ENCODE measurements at regions not wholly inside any gene's neighbourhood (a gene's known extent, or its start where the extent isn't known, plus 50 kb on each side); places are given as distances from the start of the nearest gene placed in this dataset.

- no peak overlapping the region for H3K27ac ChIP-seq (ENCODE audit: low read depth, low read length)
- H3K36me3 ChIP-seq (ENCODE audit: insufficient read depth, low read length), result no peaks in the 10 kb centered on the region
- H3K27me3 ChIP-seq (ENCODE audit: control insufficient read depth in 1 of 2, insufficient read depth in 2 of 2, low read length in 2 of 2), result no peaks in the 10 kb centered on the region
- H3K4me1 ChIP-seq (ENCODE audit: insufficient read depth, low read length), result no peaks in the 10 kb centered on the region
- H3K4me3 ChIP-seq (ENCODE audit: low read depth in 1 of 2, low read length in 2 of 2), result no peak overlapping the region
- H3K9me3 ChIP-seq (ENCODE audit: low read length), result no peaks in the 10 kb centered on the region
- H3K9ac ChIP-seq (ENCODE audit: low read length), result no peak overlapping the region
These were observed 64.2 kb downstream of the RBM43 start for GRCh38 chr2:151197184-151198108.

- H3K36me3 ChIP-seq (ENCODE audit: insufficient read depth, low read length), result no peaks in the 10 kb centered on the region
- no peaks in the 10 kb centered on the region for H3K27me3 ChIP-seq (ENCODE audit: control insufficient read depth in 1 of 2, insufficient read depth in 2 of 2, low read length in 2 of 2)
- H3K9me3 ChIP-seq (ENCODE audit: low read length), result no peaks in the 10 kb centered on the region
- no peaks in the 10 kb centered on the region for H3K4me1 ChIP-seq (ENCODE audit: insufficient read depth, low read length)
- H3K27ac ChIP-seq (ENCODE audit: low read depth, low read length), result no peak overlapping the region
- H3K4me3 ChIP-seq (ENCODE audit: low read depth in 1 of 2, low read length in 2 of 2), result no peak overlapping the region
- H3K9ac ChIP-seq (ENCODE audit: low read length), result no peak overlapping the region
These were observed 68.1 kb downstream of the RBM43 start for GRCh38 chr2:151193576-151193975.

- Histone ChIP-seq H3K36me3 (ENCODE audit: insufficient read depth, low read length) (no peaks in the 10 kb centered on the region), H3K4me1 (ENCODE audit: insufficient read depth, low read length) (no peaks in the 10 kb centered on the region), H3K4me3 (ENCODE audit: low read depth in 1 of 2, low read length in 2 of 2) (no peak overlapping the region), H3K9ac (ENCODE audit: low read length) (no peak overlapping the region), H3K9me3 (ENCODE audit: low read length) (no peaks in the 10 kb centered on the region), H3K27me3 (ENCODE audit: control insufficient read depth in 1 of 2, insufficient read depth in 2 of 2, low read length in 2 of 2) (no peaks in the 10 kb centered on the region), H3K27ac (ENCODE audit: low read depth, low read length) (no peak overlapping the region)
These were observed 69.0 kb downstream of the RBM43 start for GRCh38 chr2:151192681-151193080.

DNA sequence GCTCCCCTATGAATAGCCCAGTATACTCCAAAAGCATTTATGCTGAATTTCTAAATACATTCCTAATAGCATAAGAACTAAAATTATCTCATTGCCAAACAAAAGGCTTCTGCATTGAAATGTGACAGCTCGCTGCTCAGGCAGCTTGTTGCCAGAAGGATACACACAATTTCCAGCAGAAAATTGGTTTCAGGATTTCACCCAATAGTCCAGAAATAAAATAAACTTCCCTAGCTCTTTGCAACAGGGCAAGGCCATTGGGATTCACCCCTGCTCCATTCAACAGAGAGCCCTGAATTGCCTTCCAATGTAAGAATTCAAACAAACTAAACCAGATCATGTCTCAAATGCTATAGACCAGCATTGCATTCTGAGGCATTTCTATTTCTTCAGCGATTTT is 70.7 kb downstream of the RBM43 start:
- Histone ChIP-seq H3K4me3 (ENCODE audit: low read depth in 1 of 2, low read length in 2 of 2) (no peak overlapping the region), H3K27ac (ENCODE audit: low read depth, low read length) (no peak overlapping the region), H3K9me3 (ENCODE audit: low read length) (no peaks in the 10 kb centered on the region), H3K4me1 (ENCODE audit: insufficient read depth, low read length) (no peaks in the 10 kb centered on the region), H3K36me3 (ENCODE audit: insufficient read depth, low read length) (no peaks in the 10 kb centered on the region), H3K27me3 (ENCODE audit: control insufficient read depth in 1 of 2, insufficient read depth in 2 of 2, low read length in 2 of 2) (no peaks in the 10 kb centered on the region), H3K9ac (ENCODE audit: low read length) (no peak overlapping the region)

- H3K9ac ChIP-seq (ENCODE audit: low read length), result no peak overlapping the region
- H3K9me3 ChIP-seq (ENCODE audit: low read length), result no peaks in the 10 kb centered on the region
- no peaks in the 10 kb centered on the region for H3K27me3 ChIP-seq (ENCODE audit: control insufficient read depth in 1 of 2, insufficient read depth in 2 of 2, low read length in 2 of 2)
- no peak overlapping the region for H3K4me3 ChIP-seq (ENCODE audit: low read depth in 1 of 2, low read length in 2 of 2)
- H3K36me3 ChIP-seq (ENCODE audit: insufficient read depth, low read length), result no peaks in the 10 kb centered on the region
- no peak overlapping the region for H3K27ac ChIP-seq (ENCODE audit: low read depth, low read length)
- H3K4me1 ChIP-seq (ENCODE audit: insufficient read depth, low read length), result no peaks in the 10 kb centered on the region
These were observed 72.5 kb downstream of the RBM43 start for GRCh38 chr2:151189125-151189524.

DNA sequence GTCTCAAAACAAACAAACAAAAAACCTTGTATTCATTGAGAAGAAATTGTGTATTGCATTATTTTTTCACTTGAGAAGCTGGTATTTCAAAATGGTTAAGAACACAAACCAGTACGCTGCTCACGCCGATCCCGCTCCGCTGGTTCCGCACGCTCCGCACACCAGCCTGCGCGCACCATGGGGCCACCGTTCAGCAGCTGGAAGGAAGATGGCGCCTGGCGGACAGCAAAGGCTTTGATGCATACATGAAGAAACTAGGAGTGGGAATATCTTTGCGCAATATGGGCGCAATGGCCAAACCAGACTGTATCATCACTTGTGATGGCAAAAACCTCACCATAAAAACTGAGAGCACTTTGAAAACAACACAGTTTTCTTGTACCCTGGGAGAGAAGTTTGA is 75.7 kb downstream of the RBM43 start:
- Histone ChIP-seq H3K4me1 (ENCODE audit: insufficient read depth, low read length) (no peaks in the 10 kb centered on the region), H3K27ac (ENCODE audit: low read depth, low read length) (no peak overlapping the region), H3K27me3 (ENCODE audit: control insufficient read depth in 1 of 2, insufficient read depth in 2 of 2, low read length in 2 of 2) (no peaks in the 10 kb centered on the region), H3K9me3 (ENCODE audit: low read length) (no peaks in the 10 kb centered on the region), H3K4me3 (ENCODE audit: low read depth in 1 of 2, low read length in 2 of 2) (no peak overlapping the region), H3K36me3 (ENCODE audit: insufficient read depth, low read length) (no peaks in the 10 kb centered on the region), H3K9ac (ENCODE audit: low read length) (no peak overlapping the region)

- no peaks in the 10 kb centered on the region for H3K4me1 ChIP-seq (ENCODE audit: insufficient read depth, low read length)
- H3K36me3 ChIP-seq (ENCODE audit: insufficient read depth, low read length), result no peaks in the 10 kb centered on the region
- no peak overlapping the region for H3K9ac ChIP-seq (ENCODE audit: low read length)
- H3K4me3 ChIP-seq (ENCODE audit: low read depth in 1 of 2, low read length in 2 of 2), result no peak overlapping the region
- H3K9me3 ChIP-seq (ENCODE audit: low read length), result no peaks in the 10 kb centered on the region
- H3K27me3 ChIP-seq (ENCODE audit: control insufficient read depth in 1 of 2, insufficient read depth in 2 of 2, low read length in 2 of 2), result no peaks in the 10 kb centered on the region
- no peak overlapping the region for H3K27ac ChIP-seq (ENCODE audit: low read depth, low read length)
These were observed 78.5 kb downstream of the RBM43 start for GRCh38 chr2:151182899-151183809.

DNA sequence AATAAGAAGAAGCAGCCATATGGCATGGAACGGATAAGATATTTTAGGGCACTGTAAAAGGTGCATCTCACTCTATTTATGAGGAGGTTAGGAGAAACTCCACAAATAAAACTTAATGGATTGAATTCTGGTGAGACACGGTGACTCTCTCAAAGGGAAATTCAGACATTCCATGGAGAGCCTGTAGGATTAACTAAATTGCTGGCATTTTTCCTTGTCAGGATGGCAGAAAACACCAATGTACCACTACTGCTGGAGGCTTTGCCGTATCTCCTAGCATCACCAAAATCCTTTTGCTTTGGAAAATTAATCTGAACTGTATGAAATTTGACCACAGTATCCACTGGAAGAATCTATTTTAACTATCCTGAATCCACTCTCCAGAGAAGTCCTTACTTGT is 79.3 kb downstream of the RBM43 start:
- no peaks in the 10 kb centered on the region for H3K27me3 ChIP-seq (ENCODE audit: control insufficient read depth in 1 of 2, insufficient read depth in 2 of 2, low read length in 2 of 2)
- no peak overlapping the region for H3K27ac ChIP-seq (ENCODE audit: low read depth, low read length)
- H3K4me1 ChIP-seq (ENCODE audit: insufficient read depth, low read length), result no peaks in the 10 kb centered on the region
- H3K9ac ChIP-seq (ENCODE audit: low read length), result no peak overlapping the region
- H3K4me3 ChIP-seq (ENCODE audit: low read depth in 1 of 2, low read length in 2 of 2), result no peak overlapping the region
- H3K9me3 ChIP-seq (ENCODE audit: low read length), result no peaks in the 10 kb centered on the region
- H3K36me3 ChIP-seq (ENCODE audit: insufficient read depth, low read length), result no peaks in the 10 kb centered on the region

- no peak overlapping the region for H3K4me3 ChIP-seq (ENCODE audit: low read depth in 1 of 2, low read length in 2 of 2)
- H3K36me3 ChIP-seq (ENCODE audit: insufficient read depth, low read length), result no peaks in the 10 kb centered on the region
- H3K27me3 ChIP-seq (ENCODE audit: control insufficient read depth in 1 of 2, insufficient read depth in 2 of 2, low read length in 2 of 2), result no peaks in the 10 kb centered on the region
- no peak overlapping the region for H3K9ac ChIP-seq (ENCODE audit: low read length)
- H3K9me3 ChIP-seq (ENCODE audit: low read length), result no peaks in the 10 kb centered on the region
- no peak overlapping the region for H3K27ac ChIP-seq (ENCODE audit: low read depth, low read length)
- H3K4me1 ChIP-seq (ENCODE audit: insufficient read depth, low read length), result no peaks in the 10 kb centered on the region
These were observed 80.1 kb downstream of the RBM43 start for GRCh38 chr2:151181524-151181923.

DNA sequence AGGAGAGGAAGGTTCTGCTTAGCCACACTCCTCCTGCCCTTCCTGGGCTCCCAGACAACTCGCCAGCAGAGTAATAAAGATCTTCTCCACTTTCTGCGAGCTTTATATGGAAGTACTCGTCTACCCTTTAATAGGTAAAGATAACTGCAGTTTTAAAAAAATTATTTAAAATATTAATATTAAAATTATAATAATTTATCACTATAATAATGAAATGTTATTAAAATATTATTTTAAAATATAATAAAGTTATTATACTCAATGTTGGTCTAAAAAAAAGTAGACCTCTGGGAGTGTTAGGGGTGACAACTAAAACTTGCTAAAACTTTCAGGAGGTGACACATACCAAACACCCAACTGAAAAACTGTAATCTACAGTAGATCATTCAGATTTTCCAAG is 81.5 kb downstream of the RBM43 start:
- Histone ChIP-seq H3K27ac (ENCODE audit: low read depth, low read length) (no peak overlapping the region), H3K4me3 (ENCODE audit: low read depth in 1 of 2, low read length in 2 of 2) (no peak overlapping the region), H3K4me1 (ENCODE audit: insufficient read depth, low read length) (no peaks in the 10 kb centered on the region), H3K9me3 (ENCODE audit: low read length) (no peaks in the 10 kb centered on the region), H3K9ac (ENCODE audit: low read length) (no peak overlapping the region), H3K36me3 (ENCODE audit: insufficient read depth, low read length) (no peaks in the 10 kb centered on the region), H3K27me3 (ENCODE audit: control insufficient read depth in 1 of 2, insufficient read depth in 2 of 2, low read length in 2 of 2) (no peaks in the 10 kb centered on the region)

DNA sequence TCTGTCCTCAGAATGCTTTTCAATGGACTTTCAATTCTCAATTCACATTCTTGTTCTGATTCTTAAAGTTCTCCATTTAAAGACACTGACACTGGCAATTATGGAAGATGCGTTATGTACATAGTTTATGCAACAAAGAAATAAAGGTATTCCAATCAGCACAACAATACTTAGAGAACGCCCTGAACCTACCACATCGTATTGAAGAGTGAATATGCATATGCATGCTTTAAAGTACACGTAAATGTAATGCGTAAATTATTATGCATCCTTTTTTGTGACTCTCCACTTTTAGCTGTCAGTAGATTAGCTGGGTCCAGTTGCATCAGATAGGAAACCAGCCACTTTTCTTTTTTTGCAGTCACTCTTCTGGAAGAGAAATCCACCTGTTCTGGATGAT is 83.5 kb downstream of the RBM43 start:
- no peaks in the 10 kb centered on the region for H3K4me1 ChIP-seq (ENCODE audit: insufficient read depth, low read length)
- no peak overlapping the region for H3K9ac ChIP-seq (ENCODE audit: low read length)
- H3K27me3 ChIP-seq (ENCODE audit: control insufficient read depth in 1 of 2, insufficient read depth in 2 of 2, low read length in 2 of 2), result no peaks in the 10 kb centered on the region
- no peaks in the 10 kb centered on the region for H3K9me3 ChIP-seq (ENCODE audit: low read length)
- no peak overlapping the region for H3K4me3 ChIP-seq (ENCODE audit: low read depth in 1 of 2, low read length in 2 of 2)
- H3K36me3 ChIP-seq (ENCODE audit: insufficient read depth, low read length), result no peaks in the 10 kb centered on the region
- no peak overlapping the region for H3K27ac ChIP-seq (ENCODE audit: low read depth, low read length)
